H9 (cell line): ENCODE measurements at regions not wholly inside any gene's neighbourhood (a gene's known extent, or its start where the extent isn't known, plus 50 kb on each side); places are given as distances from the start of the nearest gene placed in this dataset.

ENCODE experiments used
- DNase-seq: peaks from one replicate; pipeline ENCODE4 v3.0.0-alpha.2; 2017
- H2AFZ ChIP-seq: one replicate; pipeline ENCODE4 v1.6.1; 2013; ENCODE audit warnings: mild to moderate bottlenecking, low read length, control low read depth, moderate library complexity
- H2AK5ac ChIP-seq: 2 replicates; pipeline ENCODE4 v1.6.1; 2013; ENCODE audit warnings: low read length, control low read depth, mixed read lengths; ENCODE audit not compliant: insufficient read length
- H2BK120ac ChIP-seq: one replicate; pipeline ENCODE4 v1.6.1; 2013; ENCODE audit warnings: low read depth, mild to moderate bottlenecking, low read length, control low read depth, inconsistent platforms; ENCODE audit not compliant: poor library complexity, severe bottlenecking
- H2BK12ac ChIP-seq: 2 replicates; pipeline ENCODE4 v1.6.1; 2013; ENCODE audit warnings: low read length, control low read depth, mixed read lengths, low read depth; ENCODE audit not compliant: insufficient read length
- H2BK15ac ChIP-seq: 2 replicates; pipeline ENCODE4 v1.6.1; 2013; ENCODE audit warnings: low read depth, low read length, control low read depth
- H2BK20ac ChIP-seq: one replicate; pipeline ENCODE4 v1.6.1; 2013; ENCODE audit warnings: low read depth, mild to moderate bottlenecking, low read length, control low read depth, inconsistent platforms; ENCODE audit not compliant: poor library complexity, severe bottlenecking
- H2BK5ac ChIP-seq: 2 replicates; pipeline ENCODE4 v1.6.1; 2013; ENCODE audit warnings: low read length, control low read depth, mixed read lengths; ENCODE audit not compliant: insufficient read length
- H3K14ac ChIP-seq: 2 replicates; pipeline ENCODE4 v1.6.1; 2013; ENCODE audit warnings: low read length, control low read depth; ENCODE audit not compliant: insufficient read depth
- H3K18ac ChIP-seq: 2 replicates; pipeline ENCODE4 v1.6.1; 2013; ENCODE audit warnings: low read depth, mild to moderate bottlenecking, mixed read lengths, low read length, control low read depth; ENCODE audit not compliant: insufficient read length
- H3K23ac ChIP-seq: 2 replicates; pipeline ENCODE4 v1.6.1; 2013; ENCODE audit warnings: low read length, control low read depth, mixed read lengths, low read depth; ENCODE audit not compliant: insufficient read length
- H3K23me2 ChIP-seq: 2 replicates; pipeline ENCODE4 v1.6.1; 2013; ENCODE audit warnings: low read depth, mild to moderate bottlenecking, mixed read lengths, low read length, control low read depth; ENCODE audit not compliant: insufficient read length, poor library complexity, severe bottlenecking
- H3K27ac ChIP-seq: 2 replicates; pipeline ENCODE4 v1.5.1; 2013; ENCODE audit warnings: low read length, control low read depth, mixed read lengths, low read depth; ENCODE audit not compliant: insufficient read length
- H3K27me3 ChIP-seq: 2 replicates; pipeline ENCODE4 v1.6.1; 2013; ENCODE audit warnings: low read length, control low read depth, inconsistent platforms; ENCODE audit not compliant: insufficient read depth
- H3K4ac ChIP-seq: 2 replicates; pipeline ENCODE4 v1.6.1; 2013; ENCODE audit warnings: low read depth, mild to moderate bottlenecking, control low read depth, inconsistent platforms, low read length, moderate library complexity
- H3K4me1 ChIP-seq: 2 replicates; pipeline ENCODE4 v1.6.1; 2013; ENCODE audit warnings: low read length, control low read depth, inconsistent platforms; ENCODE audit not compliant: insufficient read depth
- H3K4me2 ChIP-seq: 2 replicates; pipeline ENCODE4 v1.6.1; 2013; ENCODE audit warnings: low read length, control low read depth, mixed read lengths; ENCODE audit not compliant: insufficient read length, insufficient read depth
- H3K56ac ChIP-seq: 2 replicates; pipeline ENCODE4 v1.6.1; 2013; ENCODE audit warnings: low read depth, mild to moderate bottlenecking, mixed read lengths, low read length, control low read depth; ENCODE audit not compliant: insufficient read length
- H3K79me1 ChIP-seq: 2 replicates; pipeline ENCODE4 v1.6.1; 2013; ENCODE audit warnings: low read depth, mild to moderate bottlenecking, moderate library complexity, low read length, control low read depth, inconsistent platforms; ENCODE audit not compliant: insufficient read depth, poor library complexity, severe bottlenecking
- H3K79me2 ChIP-seq: 2 replicates; pipeline ENCODE4 v1.6.1; 2013; ENCODE audit warnings: low read length, control low read depth, inconsistent platforms; ENCODE audit not compliant: insufficient read depth
- H3K9ac ChIP-seq: 2 replicates; pipeline ENCODE4 v1.6.1; 2013; ENCODE audit warnings: low read length, control low read depth, mixed read lengths; ENCODE audit not compliant: insufficient read length; ENCODE audit errors: extremely low read depth
- H3K9me3 ChIP-seq: one replicate; pipeline ENCODE4 v1.6.1; 2013; ENCODE audit warnings: low read depth, low read length, inconsistent platforms; ENCODE audit not compliant: control insufficient read depth
- H3T11ph ChIP-seq: one replicate; pipeline ENCODE4 v1.6.1; 2013; ENCODE audit warnings: mild to moderate bottlenecking, low read length, control low read depth, inconsistent platforms
- H4K20me1 ChIP-seq: one replicate; pipeline ENCODE4 v1.6.1; 2013; ENCODE audit not compliant: control insufficient read depth, insufficient read length, insufficient read depth
- H4K5ac ChIP-seq: 2 replicates; pipeline ENCODE4 v1.6.1; 2013; ENCODE audit warnings: low read depth, mild to moderate bottlenecking, mixed read lengths, low read length, control low read depth; ENCODE audit not compliant: insufficient read length
- H4K8ac ChIP-seq: replicated peaks from 2 replicates; pipeline ENCODE4 v1.6.1; 2013; ENCODE audit warnings: low read length, control low read depth, mixed read lengths, low read depth; ENCODE audit not compliant: insufficient read length
- H4K91ac ChIP-seq: 2 replicates; pipeline ENCODE4 v1.6.1; 2013; ENCODE audit warnings: low read depth, mild to moderate bottlenecking, moderate library complexity, mixed read lengths, low read length, control low read depth; ENCODE audit not compliant: insufficient read length
- H3K27ac Mint-ChIP-seq, 3 experiments: 2 replicates in 2 of 3; 3 replicates in 1 of 3; pipeline ENCODE4 v1.8.0; 2020 to 2021; ENCODE audit warnings: mixed read lengths in 3 of 3, mild to moderate bottlenecking in 1 of 3, moderate library complexity in 1 of 3
- H3K27me3 Mint-ChIP-seq: 2 replicates; pipeline ENCODE4 v1.8.0; 2021; ENCODE audit warnings: low read depth, mild to moderate bottlenecking, moderate library complexity, mixed read lengths
- H3K36me3 Mint-ChIP-seq, 3 experiments: 2 replicates in 2 of 3; 3 replicates in 1 of 3; pipeline ENCODE4 v1.8.0; 2020 to 2021; ENCODE audit warnings: low read depth in 3 of 3, mixed read lengths in 3 of 3; ENCODE audit not compliant: insufficient read depth in 1 of 3
- H3K4me1 Mint-ChIP-seq, 2 experiments: 2 replicates each; pipeline ENCODE4 v1.8.0; 2020; ENCODE audit warnings: mixed read lengths in 2 of 2
- H3K4me3 Mint-ChIP-seq, 2 experiments: 2 replicates in 1 of 2; 3 replicates in 1 of 2; pipeline ENCODE4 v1.8.0; 2020 to 2021; ENCODE audit warnings: mild to moderate bottlenecking in 2 of 2, mixed read lengths in 2 of 2, moderate library complexity in 1 of 2
- H3K9me3 Mint-ChIP-seq, 2 experiments: 2 replicates in 1 of 2; 3 replicates in 1 of 2; pipeline ENCODE4 v1.8.0; 2020; ENCODE audit warnings: mild to moderate bottlenecking in 2 of 2, mixed read lengths in 2 of 2, moderate library complexity in 1 of 2
- WGBS: extraction: QIAGEN DNeasy Blood & Tissue Kit; methylation state at CpG from one replicate; pipeline ENCODE4 v1.1.7; 2013; ENCODE audit warnings: missing lambda C conversion rate, low lambda C conversion rate, mixed read lengths; ENCODE audit not compliant: insufficient read length; ENCODE audit errors: extremely low coverage; 5-methylcytosine and 5-hydroxymethylcytosine counted together
- TF ChIP-seq, protein P1 (sequence below): fragments of 200-600 bp; sonication (generic); conservative IDR thresholded peaks from 3 replicates; pipeline ENCODE4 v1.8.0; 2021; ENCODE audit warnings: antibody characterized with exemption, mild to moderate bottlenecking

DNA sequence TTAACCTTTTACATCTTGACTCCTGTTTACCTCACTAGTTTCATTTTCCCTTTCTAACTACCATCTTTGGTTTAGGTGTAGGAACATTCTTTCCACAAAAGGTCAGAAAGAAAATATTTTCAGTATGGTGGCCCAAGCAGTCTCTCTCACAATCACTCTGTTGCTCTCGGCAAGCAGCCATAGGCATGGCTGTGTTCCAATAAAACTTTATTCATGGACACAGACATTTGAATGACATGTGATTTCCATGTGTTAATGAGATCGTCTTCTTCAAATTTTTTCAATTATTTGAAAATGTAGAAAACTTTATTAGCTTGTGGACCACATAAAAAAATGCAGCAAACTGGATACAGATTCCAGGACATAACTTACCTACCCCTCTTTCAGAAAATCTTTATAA lies 109.7 kb upstream of the CNTNAP5 start:
- Histone ChIP-seq H3K9me3 (no peaks in the 10 kb centered on the region), H3K27ac (no peak overlapping the region), H2BK12ac (no peak overlapping the region), H2AK5ac (no peak overlapping the region), H2AFZ (no peak overlapping the region), H3K4me1 (no peaks in the 10 kb centered on the region), H2BK20ac (no peak overlapping the region), H3K27me3 (no peaks in the 10 kb centered on the region), H3K23ac (no peak overlapping the region), H3K79me1 (no peaks in the 10 kb centered on the region), H4K20me1 (no peaks in the 10 kb centered on the region), H3K9ac (no peak overlapping the region), H4K5ac (no peak overlapping the region), H3K4ac (no peak overlapping the region), H3T11ph (no peak overlapping the region), H3K14ac (no peak overlapping the region), H3K79me2 (no peaks in the 10 kb centered on the region), H2BK15ac (no peak overlapping the region), H3K23me2 (peaks cover 3% of the 10 kb centered on the region), H3K56ac (no peak overlapping the region), H3K18ac (no peak overlapping the region), H2BK120ac (no peak overlapping the region), H3K4me2 (no peak overlapping the region), H2BK5ac (no peak overlapping the region), H4K91ac (no peak overlapping the region), H4K8ac (no peak overlapping the region)
- TF ChIP-seq, protein P1, sequence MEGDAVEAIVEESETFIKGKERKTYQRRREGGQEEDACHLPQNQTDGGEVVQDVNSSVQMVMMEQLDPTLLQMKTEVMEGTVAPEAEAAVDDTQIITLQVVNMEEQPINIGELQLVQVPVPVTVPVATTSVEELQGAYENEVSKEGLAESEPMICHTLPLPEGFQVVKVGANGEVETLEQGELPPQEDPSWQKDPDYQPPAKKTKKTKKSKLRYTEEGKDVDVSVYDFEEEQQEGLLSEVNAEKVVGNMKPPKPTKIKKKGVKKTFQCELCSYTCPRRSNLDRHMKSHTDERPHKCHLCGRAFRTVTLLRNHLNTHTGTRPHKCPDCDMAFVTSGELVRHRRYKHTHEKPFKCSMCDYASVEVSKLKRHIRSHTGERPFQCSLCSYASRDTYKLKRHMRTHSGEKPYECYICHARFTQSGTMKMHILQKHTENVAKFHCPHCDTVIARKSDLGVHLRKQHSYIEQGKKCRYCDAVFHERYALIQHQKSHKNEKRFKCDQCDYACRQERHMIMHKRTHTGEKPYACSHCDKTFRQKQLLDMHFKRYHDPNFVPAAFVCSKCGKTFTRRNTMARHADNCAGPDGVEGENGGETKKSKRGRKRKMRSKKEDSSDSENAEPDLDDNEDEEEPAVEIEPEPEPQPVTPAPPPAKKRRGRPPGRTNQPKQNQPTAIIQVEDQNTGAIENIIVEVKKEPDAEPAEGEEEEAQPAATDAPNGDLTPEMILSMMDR: no peak
- Mint-ChIP-seq H3K36me3 (no peaks in the 10 kb centered on the region), H3K4me1 (peaks cover 0 to 2% of the 10 kb centered on the region in 2 experiments; a peak in 1 of 4 replicates), H3K27ac (no peak overlapping the region), H3K9me3 (no peaks in the 10 kb centered on the region; a peak in 1 of 5 replicates), H3K27me3 (no peaks in the 10 kb centered on the region), H3K4me3 (no peak overlapping the region)
- WGBS: no CpG with 5 or more reads among the region's 2 CpGs
- DNase-seq: no peak
